Rectal smooth muscle tissue (tissue), 1 donor: ENCODE measurements at regions not wholly inside any gene's neighbourhood (a gene's known extent, or its start where the extent isn't known, plus 50 kb on each side); places are given as distances from the start of the nearest gene placed in this dataset.

Source experiments
- H3K27ac ChIP-seq: one replicate; pipeline ENCODE4 v1.7.0; 2013; ENCODE audit warnings: low read depth, low read length, inconsistent platforms
- H3K27me3 ChIP-seq: one replicate; pipeline ENCODE4 v1.7.0; 2013; ENCODE audit warnings: low read length; ENCODE audit not compliant: control insufficient read depth, insufficient read depth
- H3K36me3 ChIP-seq: one replicate; pipeline ENCODE4 v1.7.0; 2013; ENCODE audit warnings: low read length; ENCODE audit not compliant: control insufficient read depth, insufficient read depth
- H3K4me1 ChIP-seq: one replicate; pipeline ENCODE4 v1.7.0; 2013; ENCODE audit warnings: low read length; ENCODE audit not compliant: control insufficient read depth, insufficient read depth
- H3K4me3 ChIP-seq: one replicate; pipeline ENCODE4 v1.7.0; 2013; ENCODE audit warnings: low read length
- H3K9ac ChIP-seq: one replicate; pipeline ENCODE4 v1.7.0; 2013; ENCODE audit warnings: low read length

DNA sequence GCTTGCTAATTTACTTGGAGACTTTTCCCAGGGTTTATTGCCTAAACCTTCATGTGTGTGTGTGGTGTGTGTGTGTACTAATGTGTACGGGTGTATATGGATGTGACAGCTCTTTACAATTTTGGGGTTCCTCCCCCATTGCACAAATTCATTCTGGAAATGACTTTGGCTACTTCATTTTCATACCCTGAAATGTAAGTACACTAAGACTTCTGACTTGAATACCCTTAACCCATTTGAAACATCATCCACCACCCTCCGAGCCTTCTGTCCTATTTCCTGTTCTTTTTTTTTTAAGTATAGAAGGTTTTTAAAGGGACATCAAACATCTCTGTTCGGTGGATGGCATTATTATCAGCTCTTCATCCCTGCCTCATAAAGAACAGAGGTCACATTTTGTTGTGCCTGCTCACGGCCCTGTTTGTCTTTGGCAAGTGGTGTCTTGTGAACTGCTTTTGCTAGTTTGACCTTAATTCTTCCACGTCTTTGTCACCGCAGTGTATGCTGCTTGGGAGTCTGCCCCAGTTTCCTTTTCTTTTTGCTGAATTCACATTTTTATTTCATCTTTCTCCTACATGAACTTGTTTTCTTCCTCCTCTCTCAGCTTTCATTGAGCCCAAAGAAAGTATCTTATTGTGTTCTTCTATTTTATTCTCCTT lies 228.3 kb downstream of the FOXO1 start:
- no peaks in the 10 kb centered on the region for H3K27me3 ChIP-seq
- H3K27ac ChIP-seq, result peak overlapping the region; percentile 78
- no peak overlapping the region for H3K4me3 ChIP-seq
- peaks cover 31% of the 10 kb centered on the region for H3K4me1 ChIP-seq
- no peaks in the 10 kb centered on the region for H3K36me3 ChIP-seq
- H3K9ac ChIP-seq, result no peak overlapping the region

- Histone ChIP-seq H3K4me3 (peak overlapping the region; percentile 61), H3K27ac (peak overlapping the region; percentile 78), H3K4me1 (peaks cover 31% of the 10 kb centered on the region), H3K27me3 (no peaks in the 10 kb centered on the region), H3K36me3 (no peaks in the 10 kb centered on the region), H3K9ac (peak overlapping the region; percentile 36)
These were observed 227.2 kb downstream of the FOXO1 start for GRCh38 chr13:40438999-40439797.

DNA sequence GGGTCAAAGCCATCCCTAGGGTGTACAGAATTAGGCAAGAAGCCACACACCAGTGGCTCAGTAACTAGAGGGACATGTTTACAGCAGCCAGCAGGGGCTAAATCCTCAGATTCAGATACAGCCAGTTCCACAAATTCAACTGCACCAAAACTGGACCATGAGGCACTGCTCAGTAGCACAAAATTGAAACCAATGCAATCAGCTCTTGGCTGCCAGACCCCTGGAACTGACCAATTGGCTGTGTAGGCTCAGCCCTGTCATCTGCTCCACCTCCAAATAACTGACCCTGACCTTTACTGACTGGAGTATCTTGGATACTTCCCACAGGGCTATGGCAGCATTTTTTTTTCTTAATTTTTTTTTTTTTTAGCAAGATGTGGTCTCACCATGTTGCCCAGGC lies 226.5 kb downstream of the FOXO1 start:
- no peak overlapping the region for H3K9ac ChIP-seq
- H3K4me3 ChIP-seq, result peak overlapping the region; percentile 61
- no peaks in the 10 kb centered on the region for H3K36me3 ChIP-seq
- no peaks in the 10 kb centered on the region for H3K27me3 ChIP-seq
- H3K27ac ChIP-seq, result peak overlapping the region; percentile 78
- H3K4me1 ChIP-seq, result peaks cover 31% of the 10 kb centered on the region

GRCh38 chr13:40440990-40441820 lies 225.2 kb downstream of the FOXO1 start:
- no peaks in the 10 kb centered on the region for H3K27me3 ChIP-seq
- H3K9ac ChIP-seq, result no peak overlapping the region
- no peak overlapping the region for H3K4me3 ChIP-seq
- H3K27ac ChIP-seq, result peak overlapping the region; percentile 34
- no peaks in the 10 kb centered on the region for H3K36me3 ChIP-seq
- H3K4me1 ChIP-seq, result peaks cover 31% of the 10 kb centered on the region

DNA sequence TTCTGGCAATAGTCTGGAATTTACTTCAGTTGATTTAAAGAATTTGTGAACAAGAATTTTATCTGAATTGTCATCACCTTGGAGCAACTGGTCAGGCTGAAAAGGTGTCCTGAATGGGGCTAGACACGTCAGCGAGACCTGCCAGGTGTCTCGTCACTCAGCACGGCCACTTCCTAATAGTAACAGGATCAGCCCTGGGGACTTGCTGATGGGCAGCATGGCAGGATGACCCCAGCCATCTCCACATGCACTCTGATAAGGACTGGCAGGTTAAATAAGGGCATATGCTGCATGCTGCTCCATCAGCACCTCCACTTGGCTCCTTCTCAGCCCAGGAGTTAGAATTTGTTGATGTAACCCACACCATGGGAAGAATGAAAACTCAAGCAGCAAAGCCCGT lies 224.2 kb downstream of the FOXO1 start:
- Histone ChIP-seq H3K36me3 (no peaks in the 10 kb centered on the region), H3K27ac (no peak overlapping the region), H3K27me3 (no peaks in the 10 kb centered on the region), H3K4me3 (no peak overlapping the region), H3K4me1 (peaks cover 31% of the 10 kb centered on the region), H3K9ac (no peak overlapping the region)

DNA sequence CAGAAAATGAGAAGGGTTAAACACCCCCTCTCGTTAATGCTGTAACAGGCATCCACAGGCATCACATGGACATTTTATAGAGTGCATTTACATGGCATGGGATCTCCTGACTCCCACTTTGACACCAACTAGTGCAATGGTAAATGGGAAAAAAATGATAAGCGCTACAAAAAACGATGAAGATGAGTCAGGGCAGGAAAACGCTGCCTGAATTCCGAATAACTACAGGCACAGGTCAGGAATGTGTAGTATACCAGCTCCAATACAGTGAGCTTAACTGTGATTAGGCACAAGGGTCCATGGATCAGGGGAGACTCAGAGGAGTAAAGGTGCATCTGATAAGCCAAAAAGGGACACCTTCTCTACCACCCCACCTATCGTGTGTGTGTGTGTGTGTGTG lies 223.6 kb downstream of the FOXO1 start:
- Histone ChIP-seq H3K4me1 (peaks cover 31% of the 10 kb centered on the region), H3K27ac (no peak overlapping the region), H3K36me3 (no peaks in the 10 kb centered on the region), H3K27me3 (no peaks in the 10 kb centered on the region), H3K9ac (no peak overlapping the region), H3K4me3 (no peak overlapping the region)

GRCh38 chr13:40444241-40444640 lies 222.2 kb downstream of the FOXO1 start:
- H3K27me3 ChIP-seq, result no peaks in the 10 kb centered on the region
- H3K4me1 ChIP-seq, result peaks cover 25% of the 10 kb centered on the region
- H3K27ac ChIP-seq, result no peak overlapping the region
- no peak overlapping the region for H3K4me3 ChIP-seq
- H3K9ac ChIP-seq, result no peak overlapping the region
- no peaks in the 10 kb centered on the region for H3K36me3 ChIP-seq

- Histone ChIP-seq H3K27me3 (no peaks in the 10 kb centered on the region), H3K9ac (no peak overlapping the region), H3K4me3 (no peak overlapping the region), H3K4me1 (peaks cover 17% of the 10 kb centered on the region), H3K36me3 (no peaks in the 10 kb centered on the region), H3K27ac (no peak overlapping the region)
These were observed 220.9 kb downstream of the FOXO1 start for GRCh38 chr13:40445557-40445990.

DNA sequence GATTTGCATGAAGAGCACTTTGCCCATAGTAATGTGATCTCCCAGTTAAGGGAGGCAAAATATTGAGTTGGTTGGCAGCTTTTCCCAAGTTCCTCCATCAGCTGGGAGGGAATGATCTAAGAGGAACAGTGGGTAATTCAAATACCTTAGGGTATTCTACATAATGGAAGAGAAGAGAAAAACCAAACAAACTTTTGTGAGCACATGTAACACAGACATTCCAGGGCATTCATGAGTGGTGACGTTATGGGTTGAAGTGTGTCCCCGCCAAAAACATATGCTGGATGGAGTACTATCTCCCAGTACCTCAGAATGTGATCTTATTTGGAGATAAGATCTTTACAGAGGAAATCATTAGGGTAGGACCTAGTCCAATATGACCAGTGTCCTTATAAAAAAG lies 220.1 kb downstream of the FOXO1 start:
- Histone ChIP-seq H3K9ac (no peak overlapping the region), H3K27me3 (no peaks in the 10 kb centered on the region), H3K4me1 (peaks cover 11% of the 10 kb centered on the region), H3K36me3 (no peaks in the 10 kb centered on the region), H3K27ac (no peak overlapping the region), H3K4me3 (no peak overlapping the region)

- H3K27me3 ChIP-seq, result no peaks in the 10 kb centered on the region
- H3K4me3 ChIP-seq, result no peak overlapping the region
- no peaks in the 10 kb centered on the region for H3K36me3 ChIP-seq
- no peak overlapping the region for H3K27ac ChIP-seq
- H3K4me1 ChIP-seq, result no peaks in the 10 kb centered on the region
- no peak overlapping the region for H3K9ac ChIP-seq
These were observed 218.6 kb downstream of the FOXO1 start for GRCh38 chr13:40447857-40448256.

DNA sequence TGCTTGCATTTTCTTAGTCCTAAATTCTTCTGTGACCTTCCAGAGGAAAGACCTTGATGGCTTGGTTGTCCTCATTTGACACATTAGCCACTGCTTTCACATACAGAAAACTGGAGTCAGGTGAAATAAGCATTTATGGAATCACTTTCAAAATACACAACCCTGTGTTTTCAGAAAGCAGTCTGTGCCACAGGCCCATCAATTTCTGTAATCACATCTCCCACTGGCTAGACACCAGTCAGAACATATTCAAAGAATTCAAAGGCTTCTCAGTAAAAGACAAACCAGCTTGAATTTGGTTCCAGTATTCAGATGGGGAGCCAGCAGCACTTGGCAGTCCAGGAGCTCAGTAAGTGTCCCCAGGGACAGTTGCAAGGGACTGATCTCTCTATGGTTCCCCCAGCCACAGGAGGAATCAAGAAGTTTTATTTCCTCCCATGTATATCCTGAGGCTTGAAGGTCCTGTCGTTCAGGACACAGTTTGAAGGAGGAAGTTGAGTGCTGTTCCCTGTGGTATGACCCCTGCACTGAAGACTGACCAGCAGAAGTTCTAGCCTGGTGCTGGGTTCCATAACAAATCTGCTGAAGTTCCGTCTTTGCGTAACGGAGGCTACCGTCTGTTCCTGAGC lies 214.3 kb downstream of the FOXO1 start:
- H3K27ac ChIP-seq, result no peak overlapping the region
- H3K36me3 ChIP-seq, result no peaks in the 10 kb centered on the region
- no peaks in the 10 kb centered on the region for H3K4me1 ChIP-seq
- no peak overlapping the region for H3K9ac ChIP-seq
- no peaks in the 10 kb centered on the region for H3K27me3 ChIP-seq
- H3K4me3 ChIP-seq, result no peak overlapping the region

GRCh38 chr13:40452741-40453334 lies 213.6 kb downstream of the FOXO1 start:
- H3K9ac ChIP-seq, result no peak overlapping the region
- no peaks in the 10 kb centered on the region for H3K4me1 ChIP-seq
- H3K4me3 ChIP-seq, result no peak overlapping the region
- no peaks in the 10 kb centered on the region for H3K27me3 ChIP-seq
- H3K36me3 ChIP-seq, result no peaks in the 10 kb centered on the region
- no peak overlapping the region for H3K27ac ChIP-seq
